Left lung (tissue), 4 donors: ENCODE measurements at regions not wholly inside any gene's neighbourhood (a gene's known extent, or its start where the extent isn't known, plus 50 kb on each side); places are given as distances from the start of the nearest gene placed in this dataset.
A peak's percentile ranks its signal among the peaks of the same experiment; 100 is the strongest.

ENCODE experiments used
- ATAC-seq: fragments of 200-7000 bp; cut with Tn5 transposase; one replicate; pipeline ENCODE4 v1.9.1; 2020; ENCODE audit warnings: moderate library complexity
- DNase-seq, 4 donors: peaks; one replicate each; pipeline ENCODE4 v3.0.0-alpha.2; 2013 to 2020
- H3K27ac ChIP-seq, 2 donors: fragments of 200-600 bp; sonication (generic) in 1 of 2; one replicate each; pipeline versions ENCODE4 v1.5.0 to v1.8.0; 2020 to 2021
- H3K27me3 ChIP-seq, 2 donors: fragments of 200-600 bp; sonication (generic) in 1 of 2; one replicate each; pipeline versions ENCODE4 v1.5.0 to v1.8.0; 2020 to 2021
- H3K36me3 ChIP-seq, 2 donors: fragments of 200-600 bp; sonication (generic) in 1 of 2; one replicate each; pipeline versions ENCODE4 v1.5.0 to v1.8.0; 2020 to 2021
- H3K4me1 ChIP-seq, 2 donors: fragments of 200-600 bp; one replicate each; pipeline ENCODE4 v1.8.0; 2021
- H3K4me3 ChIP-seq, 2 donors: fragments of 200-600 bp; sonication (generic) in 1 of 2; one replicate each; pipeline versions ENCODE4 v1.5.0 to v1.8.0; 2020 to 2021; ENCODE audit warnings: mild to moderate bottlenecking in 1 of 2
- H3K9me3 ChIP-seq, 2 donors: fragments of 200-600 bp; sonication (generic) in 1 of 2; one replicate each; pipeline versions ENCODE4 v1.5.0 to v1.8.0; 2020 to 2021
- intact Hi-C, 2 donors: fragments of 100-400 bp; cut with DNase I; formaldehyde crosslinking; loops; one replicate each; pipeline versions ENCODE4 v1.11.2 to v1.14.2; 2022
- TF ChIP-seq, protein P1 (sequence below), 2 donors: fragments of 200-600 bp; sonication (generic) in 1 of 2; IDR thresholded peaks; one replicate each; pipeline versions ENCODE4 v1.5.0 to v1.8.0; 2021; ENCODE audit warnings: antibody characterized with exemption in 2 of 2
- donor health status: DM: no; HTN: yes; CAD: no.
- donor health status: DM: no; HTN: no; CAD: no.

DNA sequence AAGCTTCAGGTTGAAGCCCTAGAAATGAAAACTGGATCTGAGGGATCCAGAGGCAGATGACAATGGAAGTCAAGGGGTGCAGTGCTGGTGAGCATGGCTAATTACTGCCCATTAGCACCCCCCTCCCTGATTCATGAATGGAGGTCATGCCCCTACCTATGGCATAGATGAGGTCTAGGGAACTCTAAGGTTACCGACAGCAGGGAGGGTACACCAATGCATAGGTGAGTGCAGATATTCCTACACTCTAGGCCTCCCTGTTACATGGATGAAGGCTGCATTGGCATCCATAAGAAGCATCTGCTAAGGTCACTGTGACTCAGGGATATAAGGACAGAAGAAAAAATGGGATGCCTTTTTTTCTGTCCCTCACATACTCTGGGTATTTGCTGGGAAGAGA lies 147.3 kb downstream of the CCDC59 start:
- Histone ChIP-seq H3K27me3 (no peaks in the 10 kb centered on the region), H3K4me1 (no peaks in the 10 kb centered on the region), H3K27ac (no peak overlapping the region), H3K36me3 (no peaks in the 10 kb centered on the region), H3K9me3 (peaks cover 0 to 67% of the 10 kb centered on the region in 2 donors), H3K4me3 (no peak overlapping the region)
- TF ChIP-seq, protein P1, sequence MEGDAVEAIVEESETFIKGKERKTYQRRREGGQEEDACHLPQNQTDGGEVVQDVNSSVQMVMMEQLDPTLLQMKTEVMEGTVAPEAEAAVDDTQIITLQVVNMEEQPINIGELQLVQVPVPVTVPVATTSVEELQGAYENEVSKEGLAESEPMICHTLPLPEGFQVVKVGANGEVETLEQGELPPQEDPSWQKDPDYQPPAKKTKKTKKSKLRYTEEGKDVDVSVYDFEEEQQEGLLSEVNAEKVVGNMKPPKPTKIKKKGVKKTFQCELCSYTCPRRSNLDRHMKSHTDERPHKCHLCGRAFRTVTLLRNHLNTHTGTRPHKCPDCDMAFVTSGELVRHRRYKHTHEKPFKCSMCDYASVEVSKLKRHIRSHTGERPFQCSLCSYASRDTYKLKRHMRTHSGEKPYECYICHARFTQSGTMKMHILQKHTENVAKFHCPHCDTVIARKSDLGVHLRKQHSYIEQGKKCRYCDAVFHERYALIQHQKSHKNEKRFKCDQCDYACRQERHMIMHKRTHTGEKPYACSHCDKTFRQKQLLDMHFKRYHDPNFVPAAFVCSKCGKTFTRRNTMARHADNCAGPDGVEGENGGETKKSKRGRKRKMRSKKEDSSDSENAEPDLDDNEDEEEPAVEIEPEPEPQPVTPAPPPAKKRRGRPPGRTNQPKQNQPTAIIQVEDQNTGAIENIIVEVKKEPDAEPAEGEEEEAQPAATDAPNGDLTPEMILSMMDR (IDR thresholded peaks at IDR 0.05): no peak
- intact Hi-C loops: no loop called here
- DNase-seq (no peak), ATAC-seq (no peak)

DNA sequence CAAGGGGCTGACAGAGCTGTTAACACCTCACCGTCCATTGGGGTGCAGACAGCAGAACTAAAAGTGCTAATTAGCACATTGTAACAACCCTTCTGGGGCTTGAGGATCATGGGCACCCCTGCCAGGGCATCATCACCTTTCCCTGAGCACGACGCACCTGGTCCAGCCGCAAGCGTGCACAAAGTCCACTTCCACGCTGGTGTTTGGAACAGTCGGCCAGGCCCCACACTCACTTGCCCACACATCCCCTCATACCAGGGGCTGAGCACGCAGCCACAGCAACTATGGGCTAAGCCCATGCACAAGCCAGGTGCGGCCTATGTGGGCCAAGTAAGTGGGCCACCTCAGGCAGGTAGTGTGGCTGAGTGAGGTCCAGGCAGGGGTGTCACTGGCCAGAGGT lies 148.7 kb downstream of the CCDC59 start:
- no peak for ATAC-seq
- Histone ChIP-seq H3K36me3 (no peaks in the 10 kb centered on the region), H3K27me3 (no peaks in the 10 kb centered on the region), H3K9me3 (peaks cover 0 to 67% of the 10 kb centered on the region in 2 donors), H3K27ac (no peak overlapping the region), H3K4me1 (no peaks in the 10 kb centered on the region), H3K4me3 (no peak overlapping the region)
- intact Hi-C loops: no loop called here
- TF ChIP-seq, protein P1 (IDR thresholded peaks at IDR 0.05): no peak
- DNase-seq: peak in 1 of 4 donors; percentile 49

DNA sequence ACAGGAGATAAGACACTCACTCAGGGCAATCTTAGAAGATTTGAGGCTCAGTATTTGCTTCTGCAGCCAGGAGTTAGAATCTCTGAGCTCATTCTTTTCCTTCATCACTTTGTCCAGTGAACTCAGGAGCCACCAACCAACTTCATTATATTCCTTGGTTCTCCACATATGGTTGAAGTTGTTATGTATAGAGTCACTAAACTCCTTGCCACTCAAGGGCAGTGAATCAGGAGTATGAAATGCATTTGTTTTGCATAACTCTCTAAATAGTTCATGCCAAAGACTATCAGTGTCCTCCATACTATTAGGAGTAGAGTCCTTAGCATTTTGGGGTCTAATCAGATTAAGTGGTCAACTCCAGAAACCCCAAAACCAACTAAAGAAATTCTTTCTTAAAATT lies 150.6 kb downstream of the CCDC59 start:
- no peak for ATAC-seq
- Histone ChIP-seq H3K36me3 (no peaks in the 10 kb centered on the region), H3K4me3 (no peak overlapping the region), H3K4me1 (no peaks in the 10 kb centered on the region), H3K9me3 (peaks cover 0 to 52% of the 10 kb centered on the region in 2 donors), H3K27ac (no peak overlapping the region), H3K27me3 (no peaks in the 10 kb centered on the region)
- TF ChIP-seq, protein P1 (IDR thresholded peaks at IDR 0.05): no peak
- DNase-seq: no peak
- intact Hi-C loops: no loop called here

DNA sequence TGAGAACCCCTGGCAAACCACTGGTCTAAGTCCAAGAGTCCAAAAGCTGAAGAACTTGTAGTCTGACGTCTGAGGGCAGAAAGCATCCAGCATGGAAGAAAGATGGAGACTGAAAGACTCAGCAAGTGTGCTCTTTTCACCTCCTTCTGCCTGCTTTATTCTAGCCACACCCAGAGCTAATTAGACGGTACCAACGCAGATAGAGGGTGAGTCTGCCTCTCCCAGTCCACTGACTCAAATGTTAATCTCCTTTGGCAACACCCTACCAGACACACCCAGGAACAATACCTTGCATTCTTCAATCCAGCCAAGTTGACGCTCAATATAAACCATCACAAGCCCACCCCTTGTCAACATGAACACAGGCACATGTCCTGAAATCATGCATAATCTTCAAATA lies 155.1 kb downstream of the CCDC59 start:
- ATAC-seq (no peak), DNase-seq (no peak)
- no peak overlapping the region for H3K27ac ChIP-seq
- TF ChIP-seq, protein P1 (IDR thresholded peaks at IDR 0.05): no peak
- intact Hi-C loops: no loop called here
- no peaks in the 10 kb centered on the region for H3K27me3 ChIP-seq
- no peaks in the 10 kb centered on the region for H3K4me1 ChIP-seq
- peaks cover 0 to 22% of the 10 kb centered on the region in 2 donors for H3K9me3 ChIP-seq
- no peak overlapping the region for H3K4me3 ChIP-seq
- H3K36me3 ChIP-seq: no peaks in the 10 kb centered on the region

DNA sequence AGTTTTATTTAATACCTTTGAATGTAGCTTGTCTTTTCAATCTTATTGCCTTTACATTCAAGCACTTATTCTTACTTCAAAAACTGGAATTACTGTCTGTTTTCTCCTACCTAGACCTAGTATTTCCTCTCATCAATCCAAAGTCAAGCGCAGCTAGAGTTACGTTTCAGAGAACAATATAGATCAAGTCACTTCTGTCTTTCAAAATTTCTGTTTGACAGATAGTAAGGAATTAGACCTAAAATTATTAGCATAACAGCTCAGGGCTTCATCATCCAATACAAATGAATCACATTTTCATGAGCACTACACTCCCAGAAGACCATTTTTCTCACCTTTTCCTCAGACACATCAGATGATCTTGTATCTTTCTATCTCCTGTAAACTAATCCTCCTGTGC lies 170.6 kb downstream of the CCDC59 start:
- no peak for DNase-seq
- intact Hi-C loops: no loop called here
- Histone ChIP-seq H3K27ac (no peak overlapping the region), H3K4me3 (no peak overlapping the region), H3K4me1 (no peaks in the 10 kb centered on the region), H3K27me3 (no peaks in the 10 kb centered on the region), H3K9me3 (peaks cover 0 to 5% of the 10 kb centered on the region in 2 donors), H3K36me3 (no peaks in the 10 kb centered on the region)
- TF ChIP-seq, protein P1 (IDR thresholded peaks at IDR 0.05): no peak
- no peak for ATAC-seq
